GM18868 (cell line): ENCODE measurements at regions not wholly inside any gene's neighbourhood (a gene's known extent, or its start where the extent isn't known, plus 50 kb on each side); places are given as distances from the start of the nearest gene placed in this dataset.

Source experiments
- ATAC-seq: cut with Tn5 transposase; IDR thresholded peaks from one replicate; pipeline ENCODE4 v1.9.1; 2021; ENCODE audit warnings: mild to moderate bottlenecking, moderate library complexity; ENCODE audit not compliant: unreplicated experiment

DNA sequence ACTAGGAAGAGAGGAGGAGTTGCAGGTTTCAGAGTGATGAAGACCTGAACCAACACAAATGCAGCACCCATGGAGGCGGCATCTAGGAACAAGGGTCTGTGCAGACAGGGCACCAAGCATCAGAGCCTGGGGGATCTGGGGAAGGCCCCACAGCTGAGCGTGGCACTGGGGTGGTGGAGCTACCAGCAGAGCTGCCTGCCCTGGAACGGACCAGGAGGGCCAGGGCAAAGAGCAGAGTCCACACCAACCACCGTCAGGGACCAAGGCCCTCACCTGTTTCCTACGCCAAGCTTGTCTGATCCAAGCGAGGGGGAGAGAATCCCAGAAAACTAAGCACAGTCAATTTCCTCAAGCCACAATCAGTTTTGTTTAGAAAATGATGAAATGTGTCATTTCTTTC, 79.0 kb upstream of the SYT6 start:
- ATAC-seq, result no peak

DNA sequence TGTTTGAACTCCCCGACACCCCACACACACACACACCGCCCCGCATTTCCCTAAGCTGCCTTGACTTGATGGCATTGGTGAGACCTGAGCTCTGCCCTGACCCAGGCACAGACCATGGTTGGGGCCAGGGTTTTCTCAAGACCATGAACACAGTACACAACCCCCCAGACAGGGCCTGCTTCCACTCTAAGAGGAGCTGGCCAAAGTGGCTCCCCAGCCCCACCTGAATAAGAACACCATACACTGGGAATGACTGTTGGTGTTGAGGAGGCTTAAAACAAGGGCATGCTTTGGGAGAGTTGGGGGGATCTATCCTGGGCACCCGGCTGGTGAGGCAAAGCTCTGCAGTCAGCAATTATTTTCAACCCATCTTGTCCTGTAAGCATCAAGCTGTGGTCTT, 77.6 kb upstream of the SYT6 start:
- ATAC-seq, result no peak

DNA sequence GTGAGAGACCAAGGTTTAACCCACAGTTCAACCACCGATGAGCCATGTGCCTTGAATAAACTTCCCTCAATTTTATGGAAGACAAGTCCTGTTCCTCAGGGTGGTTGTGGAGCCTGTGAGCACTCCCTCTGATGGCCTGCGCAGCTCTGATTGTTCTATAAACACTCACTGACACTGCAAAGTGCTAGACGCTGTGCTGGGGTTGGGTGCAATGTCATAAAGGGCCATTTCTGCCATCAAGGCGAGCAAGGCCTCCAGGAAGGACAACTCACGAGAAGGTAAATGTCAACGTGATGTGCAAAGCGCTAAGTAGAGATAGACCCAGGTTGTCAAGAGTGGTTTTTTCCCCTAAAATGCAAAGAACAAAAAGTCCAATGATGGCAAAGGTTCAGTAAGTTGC, 75.7 kb upstream of the SYT6 start:
- ATAC-seq, result no peak

DNA sequence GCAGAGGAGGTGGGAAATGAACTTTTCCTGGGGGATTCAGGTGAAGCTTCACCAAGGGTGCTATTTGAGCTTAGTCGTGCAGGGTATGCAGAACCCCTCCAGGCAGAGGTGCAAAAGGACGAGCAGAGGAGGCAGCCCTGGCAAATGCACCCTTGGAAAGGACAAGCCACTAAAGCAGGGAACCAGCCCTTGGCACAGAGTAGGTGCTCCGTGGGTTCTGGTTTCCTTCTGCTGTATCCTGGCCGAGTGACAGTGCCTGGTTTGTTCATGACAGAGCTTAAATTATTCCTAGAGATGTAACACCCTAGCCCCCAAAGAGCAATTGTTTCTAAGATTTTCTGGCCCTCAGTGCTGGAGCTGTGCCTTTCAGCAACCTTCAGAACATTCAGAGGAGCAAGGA, 73.4 kb upstream of the SYT6 start:
- no peak for ATAC-seq

DNA sequence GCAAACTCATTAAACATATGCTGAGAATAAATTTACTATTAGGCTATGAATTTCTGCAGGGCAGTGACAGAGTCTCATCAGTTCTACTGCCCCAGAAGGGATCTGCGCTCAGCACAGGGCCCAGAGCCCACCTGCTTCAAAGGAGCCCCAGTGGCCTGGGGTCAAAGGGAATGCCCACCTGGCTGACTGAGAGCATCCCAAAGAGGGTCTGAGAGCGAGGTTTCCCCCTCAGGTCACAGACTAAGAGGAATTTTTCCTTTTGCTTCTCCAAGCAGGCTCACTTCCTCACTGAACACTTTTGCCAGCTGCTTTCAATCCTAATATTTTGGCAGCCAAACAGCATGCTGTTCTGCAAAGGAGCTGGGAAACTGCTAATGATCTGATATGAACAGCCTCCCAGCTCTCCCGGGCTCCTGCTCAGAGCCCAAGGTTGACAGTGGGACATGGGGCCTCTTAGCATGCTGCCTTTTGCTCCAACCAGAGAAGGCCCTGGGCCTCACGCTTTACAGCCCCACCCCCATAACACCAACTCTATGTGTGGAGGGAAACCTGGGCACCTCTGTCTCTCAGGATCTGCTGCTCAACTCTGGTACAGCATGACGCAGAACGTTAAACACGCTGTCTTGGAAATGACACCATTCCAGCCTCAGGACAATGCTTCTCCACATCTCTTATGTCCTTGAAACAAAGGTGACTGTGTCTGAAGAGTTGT, 70.7 kb upstream of the SYT6 start:
- no peak for ATAC-seq

DNA sequence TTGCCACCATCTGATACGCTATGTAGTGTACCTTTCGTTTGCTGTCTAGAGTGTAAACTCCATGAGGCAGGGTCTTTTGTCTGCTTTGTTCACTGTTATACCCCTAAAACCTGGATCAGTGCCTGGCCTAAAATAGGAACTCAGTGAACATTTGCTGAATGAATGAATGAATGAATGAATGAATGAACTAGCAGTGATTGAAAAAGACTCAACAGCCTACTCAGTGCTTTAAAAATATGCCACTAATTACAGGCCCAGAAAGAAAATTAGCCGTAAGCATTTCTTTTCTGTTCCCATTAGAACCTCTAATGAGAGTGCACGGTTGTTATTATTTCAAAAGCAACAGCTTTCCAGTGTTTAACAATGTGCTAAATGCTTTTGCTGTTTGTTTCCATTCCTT, 69.3 kb upstream of the SYT6 start:
- ATAC-seq, result no peak

DNA sequence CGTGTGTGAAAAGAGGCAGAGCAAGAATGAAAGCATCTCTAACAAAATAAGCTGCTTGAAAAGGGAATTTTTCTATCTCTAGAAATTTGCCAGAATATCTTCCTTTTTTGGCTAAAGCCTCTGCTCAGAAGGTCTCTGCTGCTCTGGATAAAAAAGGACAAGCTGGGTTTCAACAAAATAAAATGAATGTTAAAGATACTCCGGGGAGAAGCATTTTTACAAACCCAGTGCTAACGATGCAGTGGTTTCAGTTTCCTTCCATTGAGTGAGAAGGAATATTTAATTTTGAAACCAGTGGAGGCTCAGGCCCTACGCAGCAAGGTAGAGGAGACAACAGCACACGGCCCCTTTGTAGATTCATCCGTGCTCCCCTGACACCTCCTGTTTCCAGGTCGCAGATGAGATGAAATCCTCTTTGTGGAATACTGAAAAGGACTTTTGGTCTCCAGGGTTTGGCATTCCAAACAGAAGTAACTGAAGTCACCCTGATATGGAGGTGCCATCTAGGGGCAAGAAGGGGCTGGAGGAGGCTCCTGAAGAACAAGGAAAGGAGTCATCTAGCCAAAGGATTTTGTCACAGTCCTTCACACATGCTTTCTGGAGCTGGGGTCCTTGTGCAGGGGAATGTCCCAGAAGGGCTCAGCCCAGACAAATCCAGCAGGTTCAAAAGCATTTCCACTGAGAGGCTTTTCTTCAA, 65.7 kb upstream of the SYT6 start:
- no peak for ATAC-seq

DNA sequence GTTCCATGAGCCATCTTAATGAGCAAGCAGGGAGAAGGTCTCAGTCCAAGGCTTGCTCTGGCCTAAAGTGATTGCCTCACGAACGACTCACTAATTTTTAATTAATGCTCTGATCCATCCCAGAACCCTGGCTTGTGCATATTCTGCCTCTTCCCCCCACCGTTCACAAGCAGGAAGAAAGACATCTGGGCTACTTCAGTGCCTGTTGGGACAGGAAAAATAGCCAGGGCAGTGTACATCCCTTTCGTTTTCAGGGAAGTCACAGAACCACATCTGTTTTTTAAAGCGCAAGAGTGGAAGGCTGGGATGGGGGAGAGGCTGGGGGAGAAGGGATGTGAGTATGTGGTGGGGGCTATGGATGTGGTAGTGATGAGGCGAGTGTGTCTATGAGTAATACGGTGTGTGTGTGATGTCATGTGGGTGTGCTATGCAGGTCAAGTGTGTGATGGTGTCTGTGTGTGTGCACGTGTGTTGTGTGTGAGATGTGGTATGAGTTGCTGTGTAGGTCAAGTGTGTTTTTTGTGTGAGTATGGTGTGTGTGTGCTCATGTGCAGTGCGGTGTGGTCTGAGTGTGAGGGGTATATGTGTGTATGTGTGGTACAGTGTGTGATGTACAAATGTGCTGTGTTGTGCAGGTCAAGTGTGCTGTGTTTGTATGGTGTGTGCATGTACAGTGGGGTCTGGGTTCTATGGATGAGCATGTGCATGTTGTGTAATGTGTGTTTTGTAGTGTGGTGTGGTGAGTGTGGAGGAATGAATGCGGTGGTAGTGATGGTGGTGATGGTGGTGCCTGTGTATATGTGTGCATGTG, 64.9 kb upstream of the SYT6 start:
- ATAC-seq, result no peak

DNA sequence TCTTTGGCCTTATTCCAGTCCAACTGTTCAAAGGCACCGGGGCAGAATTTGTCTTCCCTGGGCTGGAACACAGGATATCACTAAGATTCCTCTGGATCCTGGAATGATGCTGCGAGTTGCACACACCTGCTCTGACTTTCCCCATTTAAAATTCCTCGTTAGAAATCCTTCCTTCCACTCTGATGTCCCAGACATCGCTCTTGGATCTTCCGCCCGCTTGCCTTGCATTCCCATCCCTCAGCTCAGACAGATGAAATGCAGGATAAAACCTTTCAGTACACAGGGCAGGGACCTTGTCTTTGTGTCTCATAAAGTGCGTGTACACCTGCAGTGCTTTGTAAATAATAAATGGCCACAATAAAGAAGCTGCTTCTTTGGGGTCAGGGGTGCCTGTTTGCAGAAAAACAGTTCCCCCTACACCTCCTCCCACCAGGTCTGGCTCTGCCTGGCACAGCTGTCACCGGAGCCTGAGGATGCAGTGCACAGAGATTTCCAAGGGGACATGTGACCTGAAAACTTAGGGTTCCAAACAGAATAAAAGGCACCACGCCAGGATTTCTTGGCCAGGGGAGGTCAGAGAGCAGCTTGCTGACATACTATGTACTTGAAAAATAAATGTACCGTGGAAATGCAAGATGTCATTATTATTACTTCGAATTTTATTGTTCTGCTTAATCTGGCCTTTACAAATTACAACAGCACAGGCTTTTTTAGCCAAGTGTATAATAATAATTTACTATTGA, 62.9 kb upstream of the SYT6 start:
- no peak for ATAC-seq

DNA sequence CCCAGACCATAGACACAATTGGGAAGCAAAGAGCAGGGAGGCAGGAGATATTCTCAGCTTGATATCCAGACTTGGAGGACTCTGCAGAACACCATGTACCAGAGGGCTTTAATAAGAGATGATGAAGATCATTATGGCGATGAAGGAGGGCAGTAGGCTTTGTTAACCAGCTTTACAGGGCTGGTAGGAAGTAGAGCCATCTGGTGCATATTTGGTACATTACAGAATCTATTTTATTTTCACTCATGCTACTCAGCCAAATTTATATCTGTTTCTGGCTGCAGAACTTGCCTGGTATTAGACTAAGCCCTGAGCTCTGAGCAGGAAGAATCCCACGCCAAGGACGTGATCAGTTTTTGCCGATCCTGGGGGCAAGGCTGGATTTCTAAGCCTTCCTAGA, 61.8 kb upstream of the SYT6 start:
- ATAC-seq, result no peak

DNA sequence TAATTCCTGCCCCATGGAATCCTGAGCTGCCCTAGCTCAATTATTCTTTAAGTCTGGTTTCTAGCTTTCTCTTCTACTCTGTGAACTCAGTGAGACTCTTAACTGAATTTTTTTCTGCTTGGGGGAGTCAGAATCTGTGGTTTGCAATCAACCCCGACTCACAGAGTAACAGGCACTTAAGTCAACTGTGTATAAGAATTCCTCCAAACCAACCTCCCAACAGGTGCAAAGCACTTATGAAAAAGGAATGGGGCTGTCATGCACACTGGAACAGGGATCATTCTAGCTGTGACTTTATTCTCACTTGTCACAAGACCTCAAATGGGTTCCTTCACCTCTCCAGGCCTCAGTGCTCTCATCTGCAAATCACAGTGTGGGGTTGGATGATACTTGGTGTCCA, 60.3 kb upstream of the SYT6 start:
- ATAC-seq, result no peak

DNA sequence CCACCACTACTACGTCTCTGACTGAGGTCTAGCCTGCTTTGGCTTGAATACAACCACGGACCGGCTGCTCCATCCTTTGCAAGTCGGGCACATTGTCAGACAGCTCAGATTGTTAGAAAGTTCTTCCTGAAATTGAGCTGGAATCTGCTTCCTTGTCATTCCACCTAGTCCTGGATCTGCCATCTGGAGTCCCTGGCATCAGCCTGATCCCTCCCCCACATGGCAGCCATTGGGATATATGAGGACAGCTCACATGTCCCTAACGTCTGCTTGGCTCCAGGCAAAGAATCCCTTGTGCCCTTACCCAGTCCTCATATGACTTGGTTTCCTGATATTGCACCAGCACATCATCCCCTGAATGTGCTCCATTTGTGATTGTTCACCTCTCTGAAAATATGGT, 56.3 kb upstream of the SYT6 start:
- ATAC-seq, result no peak

DNA sequence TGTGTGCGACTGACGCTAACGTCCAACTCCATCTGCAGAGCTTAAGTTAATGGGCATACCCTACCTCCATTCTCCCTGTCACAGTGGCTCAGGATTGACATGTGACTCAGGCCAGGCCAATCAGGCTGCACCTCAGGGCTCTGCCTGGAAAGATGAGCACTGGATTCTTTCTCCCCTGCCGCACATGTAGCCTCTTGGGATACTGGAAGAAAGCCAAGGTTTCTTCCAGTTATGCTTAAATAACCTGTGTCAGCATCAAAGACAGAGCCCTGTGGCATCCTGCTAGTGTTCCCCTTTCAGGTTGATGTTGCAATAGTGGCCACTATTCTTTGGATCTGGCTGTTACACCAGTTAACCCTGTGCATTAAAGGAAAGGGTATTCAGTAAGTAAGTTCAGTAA, 55.0 kb upstream of the SYT6 start:
- ATAC-seq, result no peak

DNA sequence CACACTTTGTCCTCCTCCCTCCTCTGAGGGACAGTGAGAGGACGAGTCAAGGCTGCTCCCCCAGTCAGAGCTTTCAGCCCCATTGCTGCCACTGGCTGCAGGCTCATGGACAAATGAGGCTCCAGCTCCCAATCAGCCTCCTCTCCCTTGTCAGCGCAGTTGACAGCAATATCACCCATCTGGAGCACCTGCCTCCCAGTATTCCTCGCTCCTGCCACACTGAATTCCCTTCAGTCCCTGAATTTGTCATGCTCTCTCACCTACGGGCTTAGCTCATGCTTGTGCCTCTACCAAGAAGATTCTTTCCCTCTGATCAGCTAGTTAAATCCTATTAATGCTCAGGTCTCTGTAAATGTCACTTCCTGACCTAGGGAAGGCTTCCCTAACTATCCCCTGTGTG, 54.4 kb upstream of the SYT6 start:
- no peak for ATAC-seq

DNA sequence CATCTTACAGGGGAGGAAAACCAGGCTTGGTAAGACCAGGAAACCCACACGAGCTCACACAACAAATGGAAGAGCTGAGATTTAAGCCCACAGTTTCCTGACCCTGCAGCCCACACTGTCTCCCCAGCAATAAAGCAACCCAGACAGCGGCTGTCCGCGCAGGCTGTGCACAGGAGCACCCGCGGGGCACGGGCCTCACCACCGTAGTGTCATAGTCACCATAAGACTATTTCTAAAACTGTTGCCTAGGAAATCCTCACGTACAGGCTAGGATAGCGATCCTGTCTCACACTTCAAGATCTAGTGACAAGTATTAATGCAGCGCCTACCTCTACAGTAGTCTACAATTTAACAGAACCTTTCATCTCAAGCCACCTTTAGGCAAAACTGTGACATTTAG, 54.0 kb upstream of the SYT6 start:
- ATAC-seq, result no peak

DNA sequence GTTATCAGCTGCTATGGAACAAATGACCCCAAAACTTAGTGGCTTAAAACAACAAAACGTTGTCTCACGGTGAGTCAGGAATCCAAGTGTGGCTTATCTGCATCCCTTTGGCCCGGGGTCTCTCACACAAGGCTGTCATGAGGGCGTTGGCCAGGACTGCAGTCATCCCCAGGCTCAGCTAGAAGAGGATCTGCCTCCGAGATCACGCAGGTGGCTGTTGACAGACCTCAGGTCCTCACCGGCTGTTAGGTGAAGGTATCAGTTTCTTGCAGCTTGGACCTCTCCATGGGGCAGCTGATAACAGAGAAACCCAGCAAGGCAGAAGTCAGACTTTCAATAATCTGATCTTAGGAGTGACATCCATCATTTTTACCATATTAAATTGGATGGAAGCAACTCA, 52.7 kb upstream of the SYT6 start:
- no peak for ATAC-seq

DNA sequence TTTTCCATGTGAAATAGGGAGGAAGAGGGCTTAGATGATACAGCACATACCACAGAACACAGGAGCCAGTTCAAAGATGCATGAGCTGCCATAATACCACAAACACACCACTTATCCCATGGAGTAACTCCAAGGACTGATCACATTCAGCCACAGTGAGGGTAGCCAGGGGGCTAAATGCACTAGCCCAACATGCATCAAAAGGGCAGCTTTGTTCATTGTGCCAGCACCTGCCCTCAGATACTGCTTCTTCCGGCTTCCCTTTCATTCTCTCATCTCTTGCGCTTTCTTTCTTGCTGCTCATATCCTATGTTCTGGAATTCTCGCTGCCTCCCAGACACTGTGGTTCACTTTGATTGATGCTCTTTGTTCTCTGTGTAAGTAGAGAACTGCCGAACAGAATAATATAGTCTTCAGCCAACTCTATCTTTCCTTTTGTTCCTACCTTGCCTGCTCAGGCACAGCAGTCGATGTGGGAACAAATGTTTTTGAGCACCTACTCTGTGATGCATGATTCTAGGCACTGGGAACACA, 50.0 kb upstream of the SYT6 start:
- no peak for ATAC-seq
